H9 (cell line): ENCODE measurements at regions not wholly inside any gene's neighbourhood (a gene's known extent, or its start where the extent isn't known, plus 50 kb on each side); places are given as distances from the start of the nearest gene placed in this dataset.

Experiments
- DNase-seq: peaks from one replicate; pipeline ENCODE4 v3.0.0-alpha.2; 2017
- H2AFZ ChIP-seq: one replicate; pipeline ENCODE4 v1.6.1; 2013; ENCODE audit warnings: mild to moderate bottlenecking, low read length, control low read depth, moderate library complexity
- H2AK5ac ChIP-seq: 2 replicates; pipeline ENCODE4 v1.6.1; 2013; ENCODE audit warnings: low read length, control low read depth, mixed read lengths; ENCODE audit not compliant: insufficient read length
- H2BK120ac ChIP-seq: one replicate; pipeline ENCODE4 v1.6.1; 2013; ENCODE audit warnings: low read depth, mild to moderate bottlenecking, low read length, control low read depth, inconsistent platforms; ENCODE audit not compliant: poor library complexity, severe bottlenecking
- H2BK12ac ChIP-seq: 2 replicates; pipeline ENCODE4 v1.6.1; 2013; ENCODE audit warnings: low read length, control low read depth, mixed read lengths, low read depth; ENCODE audit not compliant: insufficient read length
- H2BK15ac ChIP-seq: 2 replicates; pipeline ENCODE4 v1.6.1; 2013; ENCODE audit warnings: low read depth, low read length, control low read depth
- H2BK20ac ChIP-seq: one replicate; pipeline ENCODE4 v1.6.1; 2013; ENCODE audit warnings: low read depth, mild to moderate bottlenecking, low read length, control low read depth, inconsistent platforms; ENCODE audit not compliant: poor library complexity, severe bottlenecking
- H2BK5ac ChIP-seq: 2 replicates; pipeline ENCODE4 v1.6.1; 2013; ENCODE audit warnings: low read length, control low read depth, mixed read lengths; ENCODE audit not compliant: insufficient read length
- H3K14ac ChIP-seq: 2 replicates; pipeline ENCODE4 v1.6.1; 2013; ENCODE audit warnings: low read length, control low read depth; ENCODE audit not compliant: insufficient read depth
- H3K18ac ChIP-seq: 2 replicates; pipeline ENCODE4 v1.6.1; 2013; ENCODE audit warnings: low read depth, mild to moderate bottlenecking, mixed read lengths, low read length, control low read depth; ENCODE audit not compliant: insufficient read length
- H3K23ac ChIP-seq: 2 replicates; pipeline ENCODE4 v1.6.1; 2013; ENCODE audit warnings: low read length, control low read depth, mixed read lengths, low read depth; ENCODE audit not compliant: insufficient read length
- H3K23me2 ChIP-seq: 2 replicates; pipeline ENCODE4 v1.6.1; 2013; ENCODE audit warnings: low read depth, mild to moderate bottlenecking, mixed read lengths, low read length, control low read depth; ENCODE audit not compliant: insufficient read length, poor library complexity, severe bottlenecking
- H3K27ac ChIP-seq: 2 replicates; pipeline ENCODE4 v1.5.1; 2013; ENCODE audit warnings: low read length, control low read depth, mixed read lengths, low read depth; ENCODE audit not compliant: insufficient read length
- H3K27me3 ChIP-seq: 2 replicates; pipeline ENCODE4 v1.6.1; 2013; ENCODE audit warnings: low read length, control low read depth, inconsistent platforms; ENCODE audit not compliant: insufficient read depth
- H3K4ac ChIP-seq: 2 replicates; pipeline ENCODE4 v1.6.1; 2013; ENCODE audit warnings: low read depth, mild to moderate bottlenecking, control low read depth, inconsistent platforms, low read length, moderate library complexity
- H3K4me1 ChIP-seq: 2 replicates; pipeline ENCODE4 v1.6.1; 2013; ENCODE audit warnings: low read length, control low read depth, inconsistent platforms; ENCODE audit not compliant: insufficient read depth
- H3K4me2 ChIP-seq: 2 replicates; pipeline ENCODE4 v1.6.1; 2013; ENCODE audit warnings: low read length, control low read depth, mixed read lengths; ENCODE audit not compliant: insufficient read length, insufficient read depth
- H3K56ac ChIP-seq: 2 replicates; pipeline ENCODE4 v1.6.1; 2013; ENCODE audit warnings: low read depth, mild to moderate bottlenecking, mixed read lengths, low read length, control low read depth; ENCODE audit not compliant: insufficient read length
- H3K79me1 ChIP-seq: 2 replicates; pipeline ENCODE4 v1.6.1; 2013; ENCODE audit warnings: low read depth, mild to moderate bottlenecking, moderate library complexity, low read length, control low read depth, inconsistent platforms; ENCODE audit not compliant: insufficient read depth, poor library complexity, severe bottlenecking
- H3K79me2 ChIP-seq: 2 replicates; pipeline ENCODE4 v1.6.1; 2013; ENCODE audit warnings: low read length, control low read depth, inconsistent platforms; ENCODE audit not compliant: insufficient read depth
- H3K9ac ChIP-seq: 2 replicates; pipeline ENCODE4 v1.6.1; 2013; ENCODE audit warnings: low read length, control low read depth, mixed read lengths; ENCODE audit not compliant: insufficient read length; ENCODE audit errors: extremely low read depth
- H3K9me3 ChIP-seq: one replicate; pipeline ENCODE4 v1.6.1; 2013; ENCODE audit warnings: low read depth, low read length, inconsistent platforms; ENCODE audit not compliant: control insufficient read depth
- H3T11ph ChIP-seq: one replicate; pipeline ENCODE4 v1.6.1; 2013; ENCODE audit warnings: mild to moderate bottlenecking, low read length, control low read depth, inconsistent platforms
- H4K20me1 ChIP-seq: one replicate; pipeline ENCODE4 v1.6.1; 2013; ENCODE audit not compliant: control insufficient read depth, insufficient read length, insufficient read depth
- H4K5ac ChIP-seq: 2 replicates; pipeline ENCODE4 v1.6.1; 2013; ENCODE audit warnings: low read depth, mild to moderate bottlenecking, mixed read lengths, low read length, control low read depth; ENCODE audit not compliant: insufficient read length
- H4K8ac ChIP-seq: replicated peaks from 2 replicates; pipeline ENCODE4 v1.6.1; 2013; ENCODE audit warnings: low read length, control low read depth, mixed read lengths, low read depth; ENCODE audit not compliant: insufficient read length
- H4K91ac ChIP-seq: 2 replicates; pipeline ENCODE4 v1.6.1; 2013; ENCODE audit warnings: low read depth, mild to moderate bottlenecking, moderate library complexity, mixed read lengths, low read length, control low read depth; ENCODE audit not compliant: insufficient read length
- H3K27ac Mint-ChIP-seq, 3 experiments: 2 replicates in 2 of 3; 3 replicates in 1 of 3; pipeline ENCODE4 v1.8.0; 2020 to 2021; ENCODE audit warnings: mixed read lengths in 3 of 3, mild to moderate bottlenecking in 1 of 3, moderate library complexity in 1 of 3
- H3K27me3 Mint-ChIP-seq: 2 replicates; pipeline ENCODE4 v1.8.0; 2021; ENCODE audit warnings: low read depth, mild to moderate bottlenecking, moderate library complexity, mixed read lengths
- H3K36me3 Mint-ChIP-seq, 3 experiments: 2 replicates in 2 of 3; 3 replicates in 1 of 3; pipeline ENCODE4 v1.8.0; 2020 to 2021; ENCODE audit warnings: low read depth in 3 of 3, mixed read lengths in 3 of 3; ENCODE audit not compliant: insufficient read depth in 1 of 3
- H3K4me1 Mint-ChIP-seq, 2 experiments: 2 replicates each; pipeline ENCODE4 v1.8.0; 2020; ENCODE audit warnings: mixed read lengths in 2 of 2
- H3K4me3 Mint-ChIP-seq, 2 experiments: 2 replicates in 1 of 2; 3 replicates in 1 of 2; pipeline ENCODE4 v1.8.0; 2020 to 2021; ENCODE audit warnings: mild to moderate bottlenecking in 2 of 2, mixed read lengths in 2 of 2, moderate library complexity in 1 of 2
- H3K9me3 Mint-ChIP-seq, 2 experiments: 2 replicates in 1 of 2; 3 replicates in 1 of 2; pipeline ENCODE4 v1.8.0; 2020; ENCODE audit warnings: mild to moderate bottlenecking in 2 of 2, mixed read lengths in 2 of 2, moderate library complexity in 1 of 2
- TF ChIP-seq, protein P1 (sequence below): fragments of 200-600 bp; sonication (generic); conservative IDR thresholded peaks from 3 replicates; pipeline ENCODE4 v1.8.0; 2021; ENCODE audit warnings: antibody characterized with exemption, mild to moderate bottlenecking

DNA sequence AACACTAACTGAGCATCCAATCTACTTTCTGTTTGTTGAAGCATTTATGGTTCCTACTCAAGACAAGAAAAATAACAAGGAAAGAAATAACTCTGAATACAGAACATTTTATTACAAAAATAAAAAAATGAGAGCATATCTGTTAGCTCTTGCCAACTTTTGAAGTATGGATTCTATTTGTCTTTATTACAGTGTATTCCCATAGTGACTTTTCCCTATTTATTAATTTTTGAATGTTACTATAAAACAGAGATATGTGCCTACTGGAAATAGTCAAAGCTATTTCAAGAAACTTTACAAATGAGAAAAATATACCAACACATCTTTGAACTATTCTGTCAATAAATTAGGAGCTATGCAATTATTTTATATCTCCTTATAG, 153.0 kb downstream of the HLX start:
- H2BK120ac ChIP-seq = no peak overlapping the region
- H3K9me3 ChIP-seq = no peaks in the 10 kb centered on the region
- no peak overlapping the region for H3K4ac ChIP-seq
- no peak overlapping the region for H2BK5ac ChIP-seq
- no peak overlapping the region for H3T11ph ChIP-seq
- H4K5ac ChIP-seq = no peak overlapping the region
- Mint-ChIP-seq H3K36me3 (no peaks in the 10 kb centered on the region), H3K27me3 (no peaks in the 10 kb centered on the region; the same call in 1 of the 2 replicates), H3K4me3 (no peak overlapping the region), H3K9me3 (no peaks in the 10 kb centered on the region), H3K27ac (no peak overlapping the region), H3K4me1 (peaks cover 0 to 6% of the 10 kb centered on the region in 2 experiments; a peak in 3 of 4 replicates)
- H3K27ac ChIP-seq = no peak overlapping the region
- H2BK20ac ChIP-seq = no peak overlapping the region
- H3K79me2 ChIP-seq = no peaks in the 10 kb centered on the region
- H2AK5ac ChIP-seq = no peak overlapping the region
- H2AFZ ChIP-seq = no peak overlapping the region
- no peaks in the 10 kb centered on the region for H3K79me1 ChIP-seq
- no peak overlapping the region for H3K56ac ChIP-seq
- H3K18ac ChIP-seq = no peak overlapping the region
- no peak for DNase-seq
- H2BK12ac ChIP-seq = no peak overlapping the region
- H3K23ac ChIP-seq = no peak overlapping the region
- no peak overlapping the region for H3K4me2 ChIP-seq
- no peaks in the 10 kb centered on the region for H4K20me1 ChIP-seq
- no peak overlapping the region for H3K14ac ChIP-seq
- TF ChIP-seq, protein P1, sequence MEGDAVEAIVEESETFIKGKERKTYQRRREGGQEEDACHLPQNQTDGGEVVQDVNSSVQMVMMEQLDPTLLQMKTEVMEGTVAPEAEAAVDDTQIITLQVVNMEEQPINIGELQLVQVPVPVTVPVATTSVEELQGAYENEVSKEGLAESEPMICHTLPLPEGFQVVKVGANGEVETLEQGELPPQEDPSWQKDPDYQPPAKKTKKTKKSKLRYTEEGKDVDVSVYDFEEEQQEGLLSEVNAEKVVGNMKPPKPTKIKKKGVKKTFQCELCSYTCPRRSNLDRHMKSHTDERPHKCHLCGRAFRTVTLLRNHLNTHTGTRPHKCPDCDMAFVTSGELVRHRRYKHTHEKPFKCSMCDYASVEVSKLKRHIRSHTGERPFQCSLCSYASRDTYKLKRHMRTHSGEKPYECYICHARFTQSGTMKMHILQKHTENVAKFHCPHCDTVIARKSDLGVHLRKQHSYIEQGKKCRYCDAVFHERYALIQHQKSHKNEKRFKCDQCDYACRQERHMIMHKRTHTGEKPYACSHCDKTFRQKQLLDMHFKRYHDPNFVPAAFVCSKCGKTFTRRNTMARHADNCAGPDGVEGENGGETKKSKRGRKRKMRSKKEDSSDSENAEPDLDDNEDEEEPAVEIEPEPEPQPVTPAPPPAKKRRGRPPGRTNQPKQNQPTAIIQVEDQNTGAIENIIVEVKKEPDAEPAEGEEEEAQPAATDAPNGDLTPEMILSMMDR = no peak
- no peaks in the 10 kb centered on the region for H3K27me3 ChIP-seq
- H4K8ac ChIP-seq = no peak overlapping the region
- no peaks in the 10 kb centered on the region for H3K23me2 ChIP-seq
- no peak overlapping the region for H3K9ac ChIP-seq
- H2BK15ac ChIP-seq = no peak overlapping the region
- H4K91ac ChIP-seq = no peak overlapping the region
- H3K4me1 ChIP-seq = no peaks in the 10 kb centered on the region; the same call in 1 of the 2 replicates
